OCI-LY1 (cell line): ENCODE measurements at regions not wholly inside any gene's neighbourhood (a gene's known extent, or its start where the extent isn't known, plus 50 kb on each side); places are given as distances from the start of the nearest gene placed in this dataset.

ENCODE experiments used
- H2AFZ ChIP-seq: fragments of 200-600 bp; sonication (generic), shearing (Covaris generic); 2 replicates; pipeline ENCODE4 v1.6.0; 2014; ENCODE audit warnings: antibody characterized with exemption, mild to moderate bottlenecking, low read length
- H3F3A ChIP-seq: fragments of 200-600 bp; sonication (generic), shearing (Covaris generic); 2 replicates; pipeline ENCODE4 v1.6.0; 2014; ENCODE audit warnings: mild to moderate bottlenecking, antibody characterized with exemption, low read length, moderate library complexity; ENCODE audit not compliant: insufficient read depth
- H3K27ac ChIP-seq: fragments of 200-600 bp; sonication (generic); 2 replicates; pipeline ENCODE4 v1.5.1; 2014; ENCODE audit warnings: low read length, mixed run types, mild to moderate bottlenecking, low read depth; ENCODE audit not compliant: poor library complexity, severe bottlenecking
- H3K27me3 ChIP-seq: fragments of 200-600 bp; sonication (generic); 2 replicates; pipeline ENCODE4 v1.6.0; 2014; ENCODE audit warnings: antibody characterized with exemption, mild to moderate bottlenecking, low read length, moderate library complexity; ENCODE audit not compliant: insufficient read depth
- H3K36me3 ChIP-seq: fragments of 200-600 bp; sonication (generic); 2 replicates; pipeline ENCODE4 v1.6.1; 2014; ENCODE audit warnings: mild to moderate bottlenecking, antibody characterized with exemption, low read length, moderate library complexity, mixed read lengths; ENCODE audit not compliant: insufficient read depth
- H3K4me1 ChIP-seq: fragments of 200-600 bp; sonication (generic); 2 replicates; pipeline ENCODE4 v1.5.1; 2014; ENCODE audit warnings: mild to moderate bottlenecking, low read length, moderate library complexity; ENCODE audit not compliant: insufficient read depth, severe bottlenecking
- H3K4me2 ChIP-seq: fragments of 200-600 bp; sonication (generic), shearing (Covaris generic); 2 replicates; pipeline ENCODE4 v1.6.1; 2014; ENCODE audit warnings: low read length
- H3K4me3 ChIP-seq: fragments of 200-600 bp; sonication (generic); 2 replicates; pipeline ENCODE4 v1.5.1; 2014; ENCODE audit warnings: low read length, low read depth, mild to moderate bottlenecking, mixed read lengths; ENCODE audit not compliant: poor library complexity, severe bottlenecking
- H3K79me2 ChIP-seq: fragments of 200-600 bp; shearing (Covaris generic); 2 replicates; pipeline ENCODE4 v1.6.1; 2016; ENCODE audit warnings: mixed run types, low read length, mixed read lengths; ENCODE audit not compliant: insufficient read depth
- H3K9ac ChIP-seq: fragments of 200-600 bp; sonication (generic), shearing (Covaris generic); 2 replicates; pipeline ENCODE4 v1.6.1; 2014; ENCODE audit warnings: mild to moderate bottlenecking, low read length, mixed read lengths
- H3K9me2 ChIP-seq: fragments of 200-600 bp; sonication (generic), shearing (Covaris generic); 2 replicates; pipeline ENCODE4 v1.6.1; 2014; ENCODE audit warnings: low read depth, mild to moderate bottlenecking, low read length, mixed read lengths
- H3K9me3 ChIP-seq: fragments of 200-600 bp; shearing (Covaris generic); 2 replicates; pipeline ENCODE4 v1.6.1; 2014; ENCODE audit warnings: low read length, mixed read lengths
- H4K20me1 ChIP-seq: fragments of 200-600 bp; sonication (generic), shearing (Covaris generic); 2 replicates; pipeline ENCODE4 v1.6.0; 2016; ENCODE audit warnings: mild to moderate bottlenecking, low read length; ENCODE audit not compliant: insufficient read depth
- EZH2 ChIP-seq: fragments of 200-600 bp; sonication (generic), shearing (Covaris generic); IDR thresholded peaks from 2 replicates; pipeline ENCODE4 v1.8.0; 2017; ENCODE audit warnings: borderline replicate concordance, mixed run types, mild to moderate bottlenecking, antibody characterized with exemption, low read length, moderate library complexity, mixed read lengths
- TF ChIP-seq, protein P1 (sequence below): fragments of 200-600 bp; sonication (generic), shearing (Covaris generic); IDR thresholded peaks from 2 replicates; pipeline ENCODE4 v1.5.1; 2017; ENCODE audit warnings: mild to moderate bottlenecking, antibody characterized with exemption, low read length, moderate library complexity, mixed read lengths

GRCh38 chr5:159629158-159629557 lies 287.1 kb upstream of the ADRA1B start:
- H2AFZ ChIP-seq: no peak overlapping the region
- no peak overlapping the region for H3K4me3 ChIP-seq
- H3K79me2 ChIP-seq: no peaks in the 10 kb centered on the region
- H3K9ac ChIP-seq: no peak overlapping the region
- H3K9me2 ChIP-seq: no peaks in the 10 kb centered on the region
- H3K27ac ChIP-seq: no peak overlapping the region
- no peaks in the 10 kb centered on the region for H3K36me3 ChIP-seq
- no peaks in the 10 kb centered on the region for H3F3A ChIP-seq
- no peaks in the 10 kb centered on the region for H3K4me1 ChIP-seq
- no peaks in the 10 kb centered on the region for H3K9me3 ChIP-seq
- TF ChIP-seq, protein P1, sequence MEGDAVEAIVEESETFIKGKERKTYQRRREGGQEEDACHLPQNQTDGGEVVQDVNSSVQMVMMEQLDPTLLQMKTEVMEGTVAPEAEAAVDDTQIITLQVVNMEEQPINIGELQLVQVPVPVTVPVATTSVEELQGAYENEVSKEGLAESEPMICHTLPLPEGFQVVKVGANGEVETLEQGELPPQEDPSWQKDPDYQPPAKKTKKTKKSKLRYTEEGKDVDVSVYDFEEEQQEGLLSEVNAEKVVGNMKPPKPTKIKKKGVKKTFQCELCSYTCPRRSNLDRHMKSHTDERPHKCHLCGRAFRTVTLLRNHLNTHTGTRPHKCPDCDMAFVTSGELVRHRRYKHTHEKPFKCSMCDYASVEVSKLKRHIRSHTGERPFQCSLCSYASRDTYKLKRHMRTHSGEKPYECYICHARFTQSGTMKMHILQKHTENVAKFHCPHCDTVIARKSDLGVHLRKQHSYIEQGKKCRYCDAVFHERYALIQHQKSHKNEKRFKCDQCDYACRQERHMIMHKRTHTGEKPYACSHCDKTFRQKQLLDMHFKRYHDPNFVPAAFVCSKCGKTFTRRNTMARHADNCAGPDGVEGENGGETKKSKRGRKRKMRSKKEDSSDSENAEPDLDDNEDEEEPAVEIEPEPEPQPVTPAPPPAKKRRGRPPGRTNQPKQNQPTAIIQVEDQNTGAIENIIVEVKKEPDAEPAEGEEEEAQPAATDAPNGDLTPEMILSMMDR: no peak
- no peak for TF ChIP-seq EZH2
- H3K27me3 ChIP-seq: 0 out of 2 replicates have a peak, but pooled peaks cover 3% of the 10 kb centered on the region
- no peak overlapping the region for H3K4me2 ChIP-seq
- H4K20me1 ChIP-seq: no peaks in the 10 kb centered on the region

GRCh38 chr5:159630545-159630944 lies 285.7 kb upstream of the ADRA1B start:
- H3K4me2 ChIP-seq: no peak overlapping the region
- no peaks in the 10 kb centered on the region for H3K36me3 ChIP-seq
- H3K9me3 ChIP-seq: no peaks in the 10 kb centered on the region
- no peak for TF ChIP-seq EZH2
- TF ChIP-seq, protein P1: no peak
- no peaks in the 10 kb centered on the region for H3K4me1 ChIP-seq
- no peaks in the 10 kb centered on the region for H3F3A ChIP-seq
- H3K27ac ChIP-seq: no peak overlapping the region
- no peaks in the 10 kb centered on the region for H4K20me1 ChIP-seq
- no peak overlapping the region for H2AFZ ChIP-seq
- 0 out of 2 replicates have a peak, but pooled peaks cover 3% of the 10 kb centered on the region for H3K27me3 ChIP-seq
- H3K4me3 ChIP-seq: no peak overlapping the region
- H3K79me2 ChIP-seq: no peaks in the 10 kb centered on the region
- H3K9me2 ChIP-seq: no peaks in the 10 kb centered on the region
- no peak overlapping the region for H3K9ac ChIP-seq

- no peak overlapping the region for H3K9ac ChIP-seq
- no peaks in the 10 kb centered on the region for H3K9me2 ChIP-seq
Observed at GRCh38 chr5:159631001-159631400, 285.3 kb upstream of the ADRA1B start.

More at GRCh38 chr5:159631001-159631400, 285.3 kb upstream of the ADRA1B start:
- Histone ChIP-seq H2AFZ (no peak overlapping the region), H3K27me3 (0 out of 2 replicates have a peak, but pooled peaks cover 3% of the 10 kb centered on the region), H3K79me2 (no peaks in the 10 kb centered on the region), H3K9me3 (no peaks in the 10 kb centered on the region), H3K27ac (no peak overlapping the region), H3K4me1 (no peaks in the 10 kb centered on the region), H3F3A (no peaks in the 10 kb centered on the region), H4K20me1 (no peaks in the 10 kb centered on the region), H3K36me3 (no peaks in the 10 kb centered on the region), H3K4me2 (no peak overlapping the region), H3K4me3 (no peak overlapping the region)
- TF ChIP-seq, protein P1: no peak
- TF ChIP-seq EZH2: no peak
